Panc1 (cell line): ENCODE measurements at regions not wholly inside any gene's neighbourhood (a gene's known extent, or its start where the extent isn't known, plus 50 kb on each side); places are given as distances from the start of the nearest gene placed in this dataset.

Experiments used
- ATAC-seq: fragments of 200-7000 bp; cut with Tn5 transposase; 2 replicates; pipeline ENCODE4 v1.9.1; 2020; ENCODE audit warnings: mild to moderate bottlenecking, moderate library complexity
- BruUV-seq: library from RNA; stranded (reverse); fragments of 400-500 nt; replicated peaks from 2 replicates; lab custom pipeline; 2021; lab: Mats Ljungman, UMichigan
- CTCF ChIA-PET: fragments of 300-600 bp; sonication (Branson Sonifier 250); formaldehyde crosslinking; loops from one replicate; lab custom pipeline; 2022; ENCODE audit warnings: antibody characterized with exemption; lab: Charles Lee
- POLR2A ChIA-PET: fragments of 300-600 bp; sonication (Branson Sonifier 250); formaldehyde crosslinking; loops from one replicate; lab custom pipeline; 2022; ENCODE audit warnings: antibody characterized with exemption; lab: Charles Lee
- DNase-seq: peaks from one replicate; pipeline ENCODE4 v3.0.0-alpha.2; 2010; ENCODE audit warnings: low read depth, low spot score
- H3K27ac ChIP-seq: 2 replicates; pipeline ENCODE4 v1.5.1; 2011; ENCODE audit warnings: mild to moderate bottlenecking, low read length, inconsistent platforms
- H3K27me3 ChIP-seq: fragments of 200-500 bp; sonication (Bioruptor generic); 2 replicates; pipeline ENCODE4 v1.6.0; 2014; ENCODE audit warnings: low read length, inconsistent platforms; ENCODE audit not compliant: control insufficient read depth, insufficient read depth
- H3K36me3 ChIP-seq: fragments of 200-500 bp; sonication (Bioruptor generic); 2 replicates; pipeline ENCODE4 v1.5.1; 2014; ENCODE audit warnings: inconsistent platforms, mild to moderate bottlenecking, low read length, moderate library complexity; ENCODE audit not compliant: control insufficient read depth, insufficient read depth
- H3K4me1 ChIP-seq: 2 replicates; pipeline ENCODE4 v1.5.1; 2011; ENCODE audit warnings: inconsistent platforms, mild to moderate bottlenecking, low read length, moderate library complexity; ENCODE audit not compliant: control insufficient read depth, insufficient read depth
- H3K4me3 ChIP-seq, 2 experiments: 2 replicates each; pipeline ENCODE4 v1.5.1; 2011 to 2012; ENCODE audit warnings: low read depth in 2 of 2, low read length in 2 of 2, mild to moderate bottlenecking in 2 of 2, inconsistent platforms in 1 of 2, moderate library complexity in 1 of 2
- H3K9me3 ChIP-seq: fragments of 200-500 bp; sonication (Bioruptor generic); 2 replicates; pipeline ENCODE4 v1.5.1; 2014; ENCODE audit warnings: low read depth, mild to moderate bottlenecking, inconsistent platforms, low read length, moderate library complexity; ENCODE audit not compliant: control insufficient read depth, insufficient read depth
- POLR2AphosphoS5 ChIP-seq: IDR thresholded peaks from 2 replicates; pipeline ENCODE4 v1.6.1; 2012; ENCODE audit warnings: mild to moderate bottlenecking, low read depth, low read length, moderate library complexity
- SIN3A ChIP-seq: IDR thresholded peaks from 2 replicates; pipeline ENCODE4 v1.6.1; 2012; ENCODE audit warnings: low read depth, mild to moderate bottlenecking, low read length, moderate library complexity, borderline replicate concordance; ENCODE audit not compliant: insufficient read depth
- TCF7L2 ChIP-seq: IDR thresholded peaks from 2 replicates; pipeline ENCODE4 v1.6.1; 2011; ENCODE audit warnings: mild to moderate bottlenecking, low read depth, low read length, inconsistent platforms
- in situ Hi-C: cut with HindIII; loops from 2 replicates; pipeline ENCODE4 v1.10.0; 2016; ENCODE audit warnings: low sequenced_read_pairs, low pct_unique_long_range_greater_than_20kb
- intact Hi-C: fragments of 100-400 bp; cut with micrococcal nuclease; formaldehyde crosslinking; loops from one replicate; pipeline ENCODE4 v1.10.0; 2022; ENCODE audit not compliant: unreplicated experiment
- TF ChIP-seq, protein P1 (sequence below): fragments of 450-650 bp; IDR thresholded peaks from 2 replicates; pipeline ENCODE4 v1.5.1; 2017; ENCODE audit warnings: mild to moderate bottlenecking
- TF ChIP-seq, protein P2 (sequence below), 2 experiments: IDR thresholded peaks; 2 replicates each; pipeline ENCODE4 v1.6.1; 2011 to 2012; ENCODE audit warnings: low read depth in 2 of 2, control low read depth in 1 of 2, low read length in 1 of 2, mild to moderate bottlenecking in 1 of 2, moderate library complexity in 1 of 2; ENCODE audit not compliant: insufficient read depth in 1 of 2

DNA sequence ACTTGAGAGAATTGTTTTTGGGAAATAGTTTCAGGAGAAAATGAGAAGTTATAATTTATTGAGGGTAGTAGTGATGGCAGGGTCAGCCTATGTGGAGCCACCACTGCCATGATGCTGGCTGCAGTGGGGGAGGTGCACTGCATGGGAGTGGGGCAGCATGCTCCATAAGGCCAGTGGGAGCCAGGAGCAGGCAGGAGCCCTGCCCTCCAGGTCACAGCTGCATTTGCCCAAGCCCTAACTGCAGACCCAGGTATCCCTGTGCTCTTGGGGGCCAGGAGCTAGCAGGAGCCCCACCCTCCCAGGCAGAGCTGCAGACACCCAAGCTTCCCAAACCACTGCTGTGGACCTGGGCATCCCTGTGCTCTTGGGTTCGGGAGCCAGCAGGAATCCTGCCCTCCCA lies 757.3 kb upstream of the CRIM1 start:
- ChIA-PET POLR2A (no interaction called here), CTCF (no interaction called here)
- no peaks in the 10 kb centered on the region; the same call in 1 of the 2 replicates for H3K9me3 ChIP-seq
- no peaks in the 10 kb centered on the region for H3K27me3 ChIP-seq
- BruUV-seq = no TSS peak
- DNase-seq (no peak), ATAC-seq (no peak)
- intact Hi-C loops (no loop called here), in situ Hi-C loops (no loop called here)
- no peak overlapping the region for H3K4me3 ChIP-seq
- no peaks in the 10 kb centered on the region for H3K36me3 ChIP-seq
- no peak for TF ChIP-seq TCF7L2
- TF ChIP-seq POLR2AphosphoS5 = no peak
- TF ChIP-seq, protein P1, sequence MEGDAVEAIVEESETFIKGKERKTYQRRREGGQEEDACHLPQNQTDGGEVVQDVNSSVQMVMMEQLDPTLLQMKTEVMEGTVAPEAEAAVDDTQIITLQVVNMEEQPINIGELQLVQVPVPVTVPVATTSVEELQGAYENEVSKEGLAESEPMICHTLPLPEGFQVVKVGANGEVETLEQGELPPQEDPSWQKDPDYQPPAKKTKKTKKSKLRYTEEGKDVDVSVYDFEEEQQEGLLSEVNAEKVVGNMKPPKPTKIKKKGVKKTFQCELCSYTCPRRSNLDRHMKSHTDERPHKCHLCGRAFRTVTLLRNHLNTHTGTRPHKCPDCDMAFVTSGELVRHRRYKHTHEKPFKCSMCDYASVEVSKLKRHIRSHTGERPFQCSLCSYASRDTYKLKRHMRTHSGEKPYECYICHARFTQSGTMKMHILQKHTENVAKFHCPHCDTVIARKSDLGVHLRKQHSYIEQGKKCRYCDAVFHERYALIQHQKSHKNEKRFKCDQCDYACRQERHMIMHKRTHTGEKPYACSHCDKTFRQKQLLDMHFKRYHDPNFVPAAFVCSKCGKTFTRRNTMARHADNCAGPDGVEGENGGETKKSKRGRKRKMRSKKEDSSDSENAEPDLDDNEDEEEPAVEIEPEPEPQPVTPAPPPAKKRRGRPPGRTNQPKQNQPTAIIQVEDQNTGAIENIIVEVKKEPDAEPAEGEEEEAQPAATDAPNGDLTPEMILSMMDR = no peak
- TF ChIP-seq SIN3A = no peak
- TF ChIP-seq, protein P2, sequence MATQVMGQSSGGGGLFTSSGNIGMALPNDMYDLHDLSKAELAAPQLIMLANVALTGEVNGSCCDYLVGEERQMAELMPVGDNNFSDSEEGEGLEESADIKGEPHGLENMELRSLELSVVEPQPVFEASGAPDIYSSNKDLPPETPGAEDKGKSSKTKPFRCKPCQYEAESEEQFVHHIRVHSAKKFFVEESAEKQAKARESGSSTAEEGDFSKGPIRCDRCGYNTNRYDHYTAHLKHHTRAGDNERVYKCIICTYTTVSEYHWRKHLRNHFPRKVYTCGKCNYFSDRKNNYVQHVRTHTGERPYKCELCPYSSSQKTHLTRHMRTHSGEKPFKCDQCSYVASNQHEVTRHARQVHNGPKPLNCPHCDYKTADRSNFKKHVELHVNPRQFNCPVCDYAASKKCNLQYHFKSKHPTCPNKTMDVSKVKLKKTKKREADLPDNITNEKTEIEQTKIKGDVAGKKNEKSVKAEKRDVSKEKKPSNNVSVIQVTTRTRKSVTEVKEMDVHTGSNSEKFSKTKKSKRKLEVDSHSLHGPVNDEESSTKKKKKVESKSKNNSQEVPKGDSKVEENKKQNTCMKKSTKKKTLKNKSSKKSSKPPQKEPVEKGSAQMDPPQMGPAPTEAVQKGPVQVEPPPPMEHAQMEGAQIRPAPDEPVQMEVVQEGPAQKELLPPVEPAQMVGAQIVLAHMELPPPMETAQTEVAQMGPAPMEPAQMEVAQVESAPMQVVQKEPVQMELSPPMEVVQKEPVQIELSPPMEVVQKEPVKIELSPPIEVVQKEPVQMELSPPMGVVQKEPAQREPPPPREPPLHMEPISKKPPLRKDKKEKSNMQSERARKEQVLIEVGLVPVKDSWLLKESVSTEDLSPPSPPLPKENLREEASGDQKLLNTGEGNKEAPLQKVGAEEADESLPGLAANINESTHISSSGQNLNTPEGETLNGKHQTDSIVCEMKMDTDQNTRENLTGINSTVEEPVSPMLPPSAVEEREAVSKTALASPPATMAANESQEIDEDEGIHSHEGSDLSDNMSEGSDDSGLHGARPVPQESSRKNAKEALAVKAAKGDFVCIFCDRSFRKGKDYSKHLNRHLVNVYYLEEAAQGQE (IDR thresholded peaks at IDR 0.05; ENCODE audit: insufficient read depth in 1 of 2, low read depth in 2 of 2, low read length in 1 of 2) = no peak
- no peaks in the 10 kb centered on the region for H3K4me1 ChIP-seq
- no peak overlapping the region for H3K27ac ChIP-seq

DNA sequence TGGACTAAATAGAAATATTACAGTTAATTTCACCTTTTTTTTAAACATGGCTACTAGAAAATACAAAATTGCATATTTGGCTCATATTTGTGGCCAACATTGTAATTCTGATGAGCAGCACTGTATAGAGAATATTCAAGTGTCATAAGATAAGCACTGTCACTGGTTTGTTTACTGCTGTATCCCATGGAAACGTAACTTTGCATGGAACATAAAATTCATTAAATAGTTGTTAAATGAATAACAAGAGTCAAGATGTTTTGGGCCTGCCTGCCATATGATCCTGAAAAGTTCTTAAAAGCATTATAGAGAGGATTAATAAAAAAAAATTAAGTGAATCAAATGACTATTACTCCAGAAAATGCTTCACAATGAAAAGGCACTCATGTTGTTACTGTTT lies 763.7 kb upstream of the CRIM1 start:
- no TSS peak for BruUV-seq
- CTCF ChIA-PET = no interaction called here
- POLR2A ChIA-PET = no interaction called here
- no peak for DNase-seq
- no peak for TF ChIP-seq TCF7L2
- TF ChIP-seq, protein P1 = no peak
- TF ChIP-seq, protein P2 (IDR thresholded peaks at IDR 0.05; ENCODE audit: insufficient read depth in 1 of 2, low read depth in 2 of 2, low read length in 1 of 2) = no peak
- no peak for TF ChIP-seq POLR2AphosphoS5
- no peak for TF ChIP-seq SIN3A
- no peak overlapping the region for H3K27ac ChIP-seq
- H3K4me1 ChIP-seq = no peaks in the 10 kb centered on the region
- no peaks in the 10 kb centered on the region for H3K27me3 ChIP-seq
- intact Hi-C loops = no loop called here
- H3K36me3 ChIP-seq = no peaks in the 10 kb centered on the region
- no peak for ATAC-seq
- H3K4me3 ChIP-seq = no peak overlapping the region
- in situ Hi-C loops = no loop called here
- peaks cover 4% of the 10 kb centered on the region; the same call in 1 of the 2 replicates for H3K9me3 ChIP-seq
